H9 (cell line): ENCODE measurements at regions not wholly inside any gene's neighbourhood (a gene's known extent, or its start where the extent isn't known, plus 50 kb on each side); places are given as distances from the start of the nearest gene placed in this dataset.

Experiments
- DNase-seq: peaks from one replicate; pipeline ENCODE4 v3.0.0-alpha.2; 2017
- H2AFZ ChIP-seq: one replicate; pipeline ENCODE4 v1.6.1; 2013; ENCODE audit warnings: mild to moderate bottlenecking, low read length, control low read depth, moderate library complexity
- H2AK5ac ChIP-seq: 2 replicates; pipeline ENCODE4 v1.6.1; 2013; ENCODE audit warnings: low read length, control low read depth, mixed read lengths; ENCODE audit not compliant: insufficient read length
- H2BK120ac ChIP-seq: one replicate; pipeline ENCODE4 v1.6.1; 2013; ENCODE audit warnings: low read depth, mild to moderate bottlenecking, low read length, control low read depth, inconsistent platforms; ENCODE audit not compliant: poor library complexity, severe bottlenecking
- H2BK12ac ChIP-seq: 2 replicates; pipeline ENCODE4 v1.6.1; 2013; ENCODE audit warnings: low read length, control low read depth, mixed read lengths, low read depth; ENCODE audit not compliant: insufficient read length
- H2BK15ac ChIP-seq: 2 replicates; pipeline ENCODE4 v1.6.1; 2013; ENCODE audit warnings: low read depth, low read length, control low read depth
- H2BK20ac ChIP-seq: one replicate; pipeline ENCODE4 v1.6.1; 2013; ENCODE audit warnings: low read depth, mild to moderate bottlenecking, low read length, control low read depth, inconsistent platforms; ENCODE audit not compliant: poor library complexity, severe bottlenecking
- H2BK5ac ChIP-seq: 2 replicates; pipeline ENCODE4 v1.6.1; 2013; ENCODE audit warnings: low read length, control low read depth, mixed read lengths; ENCODE audit not compliant: insufficient read length
- H3K14ac ChIP-seq: 2 replicates; pipeline ENCODE4 v1.6.1; 2013; ENCODE audit warnings: low read length, control low read depth; ENCODE audit not compliant: insufficient read depth
- H3K18ac ChIP-seq: 2 replicates; pipeline ENCODE4 v1.6.1; 2013; ENCODE audit warnings: low read depth, mild to moderate bottlenecking, mixed read lengths, low read length, control low read depth; ENCODE audit not compliant: insufficient read length
- H3K23ac ChIP-seq: 2 replicates; pipeline ENCODE4 v1.6.1; 2013; ENCODE audit warnings: low read length, control low read depth, mixed read lengths, low read depth; ENCODE audit not compliant: insufficient read length
- H3K23me2 ChIP-seq: 2 replicates; pipeline ENCODE4 v1.6.1; 2013; ENCODE audit warnings: low read depth, mild to moderate bottlenecking, mixed read lengths, low read length, control low read depth; ENCODE audit not compliant: insufficient read length, poor library complexity, severe bottlenecking
- H3K27ac ChIP-seq: 2 replicates; pipeline ENCODE4 v1.5.1; 2013; ENCODE audit warnings: low read length, control low read depth, mixed read lengths, low read depth; ENCODE audit not compliant: insufficient read length
- H3K27me3 ChIP-seq: 2 replicates; pipeline ENCODE4 v1.6.1; 2013; ENCODE audit warnings: low read length, control low read depth, inconsistent platforms; ENCODE audit not compliant: insufficient read depth
- H3K4ac ChIP-seq: 2 replicates; pipeline ENCODE4 v1.6.1; 2013; ENCODE audit warnings: low read depth, mild to moderate bottlenecking, control low read depth, inconsistent platforms, low read length, moderate library complexity
- H3K4me1 ChIP-seq: 2 replicates; pipeline ENCODE4 v1.6.1; 2013; ENCODE audit warnings: low read length, control low read depth, inconsistent platforms; ENCODE audit not compliant: insufficient read depth
- H3K4me2 ChIP-seq: 2 replicates; pipeline ENCODE4 v1.6.1; 2013; ENCODE audit warnings: low read length, control low read depth, mixed read lengths; ENCODE audit not compliant: insufficient read length, insufficient read depth
- H3K56ac ChIP-seq: 2 replicates; pipeline ENCODE4 v1.6.1; 2013; ENCODE audit warnings: low read depth, mild to moderate bottlenecking, mixed read lengths, low read length, control low read depth; ENCODE audit not compliant: insufficient read length
- H3K79me1 ChIP-seq: 2 replicates; pipeline ENCODE4 v1.6.1; 2013; ENCODE audit warnings: low read depth, mild to moderate bottlenecking, moderate library complexity, low read length, control low read depth, inconsistent platforms; ENCODE audit not compliant: insufficient read depth, poor library complexity, severe bottlenecking
- H3K79me2 ChIP-seq: 2 replicates; pipeline ENCODE4 v1.6.1; 2013; ENCODE audit warnings: low read length, control low read depth, inconsistent platforms; ENCODE audit not compliant: insufficient read depth
- H3K9ac ChIP-seq: 2 replicates; pipeline ENCODE4 v1.6.1; 2013; ENCODE audit warnings: low read length, control low read depth, mixed read lengths; ENCODE audit not compliant: insufficient read length; ENCODE audit errors: extremely low read depth
- H3K9me3 ChIP-seq: one replicate; pipeline ENCODE4 v1.6.1; 2013; ENCODE audit warnings: low read depth, low read length, inconsistent platforms; ENCODE audit not compliant: control insufficient read depth
- H3T11ph ChIP-seq: one replicate; pipeline ENCODE4 v1.6.1; 2013; ENCODE audit warnings: mild to moderate bottlenecking, low read length, control low read depth, inconsistent platforms
- H4K20me1 ChIP-seq: one replicate; pipeline ENCODE4 v1.6.1; 2013; ENCODE audit not compliant: control insufficient read depth, insufficient read length, insufficient read depth
- H4K5ac ChIP-seq: 2 replicates; pipeline ENCODE4 v1.6.1; 2013; ENCODE audit warnings: low read depth, mild to moderate bottlenecking, mixed read lengths, low read length, control low read depth; ENCODE audit not compliant: insufficient read length
- H4K8ac ChIP-seq: replicated peaks from 2 replicates; pipeline ENCODE4 v1.6.1; 2013; ENCODE audit warnings: low read length, control low read depth, mixed read lengths, low read depth; ENCODE audit not compliant: insufficient read length
- H4K91ac ChIP-seq: 2 replicates; pipeline ENCODE4 v1.6.1; 2013; ENCODE audit warnings: low read depth, mild to moderate bottlenecking, moderate library complexity, mixed read lengths, low read length, control low read depth; ENCODE audit not compliant: insufficient read length
- H3K27ac Mint-ChIP-seq, 3 experiments: 2 replicates in 2 of 3; 3 replicates in 1 of 3; pipeline ENCODE4 v1.8.0; 2020 to 2021; ENCODE audit warnings: mixed read lengths in 3 of 3, mild to moderate bottlenecking in 1 of 3, moderate library complexity in 1 of 3
- H3K27me3 Mint-ChIP-seq: 2 replicates; pipeline ENCODE4 v1.8.0; 2021; ENCODE audit warnings: low read depth, mild to moderate bottlenecking, moderate library complexity, mixed read lengths
- H3K36me3 Mint-ChIP-seq, 3 experiments: 2 replicates in 2 of 3; 3 replicates in 1 of 3; pipeline ENCODE4 v1.8.0; 2020 to 2021; ENCODE audit warnings: low read depth in 3 of 3, mixed read lengths in 3 of 3; ENCODE audit not compliant: insufficient read depth in 1 of 3
- H3K4me1 Mint-ChIP-seq, 2 experiments: 2 replicates each; pipeline ENCODE4 v1.8.0; 2020; ENCODE audit warnings: mixed read lengths in 2 of 2
- H3K4me3 Mint-ChIP-seq, 2 experiments: 2 replicates in 1 of 2; 3 replicates in 1 of 2; pipeline ENCODE4 v1.8.0; 2020 to 2021; ENCODE audit warnings: mild to moderate bottlenecking in 2 of 2, mixed read lengths in 2 of 2, moderate library complexity in 1 of 2
- H3K9me3 Mint-ChIP-seq, 2 experiments: 2 replicates in 1 of 2; 3 replicates in 1 of 2; pipeline ENCODE4 v1.8.0; 2020; ENCODE audit warnings: mild to moderate bottlenecking in 2 of 2, mixed read lengths in 2 of 2, moderate library complexity in 1 of 2
- CTCF ChIP-seq: fragments of 200-600 bp; sonication (generic); conservative IDR thresholded peaks from 3 replicates; pipeline ENCODE4 v1.8.0; 2021; ENCODE audit warnings: antibody characterized with exemption, mild to moderate bottlenecking
- WGBS: extraction: QIAGEN DNeasy Blood & Tissue Kit; methylation state at CpG from one replicate; pipeline ENCODE4 v1.1.7; 2013; ENCODE audit warnings: missing lambda C conversion rate, low lambda C conversion rate, mixed read lengths; ENCODE audit not compliant: insufficient read length; ENCODE audit errors: extremely low coverage; 5-methylcytosine and 5-hydroxymethylcytosine counted together

GRCh38 chr3:177351206-177351605, 153.9 kb upstream of the TBL1XR1 start:
- H3K4me2 ChIP-seq, result no peak overlapping the region
- no peak overlapping the region for H3K56ac ChIP-seq
- no peak overlapping the region for H4K91ac ChIP-seq
- H2BK120ac ChIP-seq, result no peak overlapping the region
- no peak overlapping the region for H3K9ac ChIP-seq
- H3K23ac ChIP-seq, result no peak overlapping the region
- H3K4me1 ChIP-seq, result no peaks in the 10 kb centered on the region; the same call in 1 of the 2 replicates
- no peak overlapping the region for H2BK5ac ChIP-seq
- Mint-ChIP-seq H3K4me1 (peaks cover 2 to 6% of the 10 kb centered on the region in 2 experiments; a peak in 3 of 4 replicates), H3K27ac (no peak overlapping the region), H3K4me3 (no peak overlapping the region), H3K27me3 (peaks cover 92% of the 10 kb centered on the region), H3K36me3 (no peaks in the 10 kb centered on the region), H3K9me3 (no peaks in the 10 kb centered on the region)
- H3K27ac ChIP-seq, result no peak overlapping the region
- no CpG with 5 or more reads among the region's 1 CpG for WGBS
- H3K79me2 ChIP-seq, result no peaks in the 10 kb centered on the region
- no peaks in the 10 kb centered on the region for H3K79me1 ChIP-seq
- H4K8ac ChIP-seq, result no peak overlapping the region
- H3K18ac ChIP-seq, result no peak overlapping the region
- H2BK20ac ChIP-seq, result no peak overlapping the region
- H3K4ac ChIP-seq, result no peak overlapping the region
- no peak for DNase-seq
- no peak for TF ChIP-seq CTCF
- no peak overlapping the region for H4K5ac ChIP-seq
- H2BK12ac ChIP-seq, result no peak overlapping the region
- peaks cover 14% of the 10 kb centered on the region; the same call in 1 of the 2 replicates for H3K27me3 ChIP-seq
- no peak overlapping the region for H3K14ac ChIP-seq
- H2BK15ac ChIP-seq, result no peak overlapping the region
- H3K23me2 ChIP-seq, result no peaks in the 10 kb centered on the region
- no peak overlapping the region for H2AFZ ChIP-seq
- H3K9me3 ChIP-seq, result no peaks in the 10 kb centered on the region
- no peaks in the 10 kb centered on the region for H4K20me1 ChIP-seq
- no peak overlapping the region for H2AK5ac ChIP-seq
- no peak overlapping the region for H3T11ph ChIP-seq
